ENCODE measurements at regions not wholly inside any gene's neighbourhood (a gene's known extent, or its start where the extent isn't known, plus 50 kb on each side); places are given as distances from the start of the nearest gene placed in this dataset.

DNA sequence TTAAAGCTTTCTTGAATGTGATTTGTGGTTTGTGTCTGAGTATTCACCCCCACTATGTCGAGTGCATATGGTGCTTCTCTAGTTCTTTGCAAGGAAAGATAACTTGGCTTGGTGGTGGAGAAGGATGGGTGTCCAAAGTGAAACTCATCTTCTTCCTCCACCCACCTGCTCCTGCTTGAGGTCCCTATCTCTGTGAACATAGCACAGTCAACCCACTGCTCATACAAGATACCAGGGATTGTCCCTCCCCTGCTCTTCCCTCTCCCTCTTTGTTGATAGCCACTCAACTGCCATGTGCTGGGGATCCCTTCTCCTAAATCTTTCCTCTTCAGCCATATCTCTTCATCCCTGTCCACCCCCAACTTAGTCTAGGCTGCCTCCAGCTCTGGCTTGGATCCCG lies 176.5 kb downstream of the ASCL4 start:
- TF ChIP-seq, protein P1, sequence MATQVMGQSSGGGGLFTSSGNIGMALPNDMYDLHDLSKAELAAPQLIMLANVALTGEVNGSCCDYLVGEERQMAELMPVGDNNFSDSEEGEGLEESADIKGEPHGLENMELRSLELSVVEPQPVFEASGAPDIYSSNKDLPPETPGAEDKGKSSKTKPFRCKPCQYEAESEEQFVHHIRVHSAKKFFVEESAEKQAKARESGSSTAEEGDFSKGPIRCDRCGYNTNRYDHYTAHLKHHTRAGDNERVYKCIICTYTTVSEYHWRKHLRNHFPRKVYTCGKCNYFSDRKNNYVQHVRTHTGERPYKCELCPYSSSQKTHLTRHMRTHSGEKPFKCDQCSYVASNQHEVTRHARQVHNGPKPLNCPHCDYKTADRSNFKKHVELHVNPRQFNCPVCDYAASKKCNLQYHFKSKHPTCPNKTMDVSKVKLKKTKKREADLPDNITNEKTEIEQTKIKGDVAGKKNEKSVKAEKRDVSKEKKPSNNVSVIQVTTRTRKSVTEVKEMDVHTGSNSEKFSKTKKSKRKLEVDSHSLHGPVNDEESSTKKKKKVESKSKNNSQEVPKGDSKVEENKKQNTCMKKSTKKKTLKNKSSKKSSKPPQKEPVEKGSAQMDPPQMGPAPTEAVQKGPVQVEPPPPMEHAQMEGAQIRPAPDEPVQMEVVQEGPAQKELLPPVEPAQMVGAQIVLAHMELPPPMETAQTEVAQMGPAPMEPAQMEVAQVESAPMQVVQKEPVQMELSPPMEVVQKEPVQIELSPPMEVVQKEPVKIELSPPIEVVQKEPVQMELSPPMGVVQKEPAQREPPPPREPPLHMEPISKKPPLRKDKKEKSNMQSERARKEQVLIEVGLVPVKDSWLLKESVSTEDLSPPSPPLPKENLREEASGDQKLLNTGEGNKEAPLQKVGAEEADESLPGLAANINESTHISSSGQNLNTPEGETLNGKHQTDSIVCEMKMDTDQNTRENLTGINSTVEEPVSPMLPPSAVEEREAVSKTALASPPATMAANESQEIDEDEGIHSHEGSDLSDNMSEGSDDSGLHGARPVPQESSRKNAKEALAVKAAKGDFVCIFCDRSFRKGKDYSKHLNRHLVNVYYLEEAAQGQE (IDR thresholded peaks at IDR 0.05; ENCODE audit: low read depth) = no peak
- TF ChIP-seq EGR1 (IDR thresholded peaks at IDR 0.05) = no peak
- no peak for TF ChIP-seq NFIC (IDR thresholded peaks at IDR 0.05)
- no peak for TF ChIP-seq TAF1 (IDR thresholded peaks at IDR 0.05; ENCODE audit: low read depth)
- no peak for TF ChIP-seq ZBTB7A (IDR thresholded peaks at IDR 0.05; ENCODE audit: low read depth)
- TF ChIP-seq TEAD4 (IDR thresholded peaks at IDR 0.05) = no peak
- TF ChIP-seq CEBPB (IDR thresholded peaks at IDR 0.05) = no peak
- TF ChIP-seq FOXM1 (IDR thresholded peaks at IDR 0.05; ENCODE audit: borderline replicate concordance, low read depth) = no peak
- TF ChIP-seq, protein P2, sequence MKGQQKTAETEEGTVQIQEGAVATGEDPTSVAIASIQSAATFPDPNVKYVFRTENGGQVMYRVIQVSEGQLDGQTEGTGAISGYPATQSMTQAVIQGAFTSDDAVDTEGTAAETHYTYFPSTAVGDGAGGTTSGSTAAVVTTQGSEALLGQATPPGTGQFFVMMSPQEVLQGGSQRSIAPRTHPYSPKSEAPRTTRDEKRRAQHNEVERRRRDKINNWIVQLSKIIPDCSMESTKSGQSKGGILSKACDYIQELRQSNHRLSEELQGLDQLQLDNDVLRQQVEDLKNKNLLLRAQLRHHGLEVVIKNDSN (IDR thresholded peaks at IDR 0.05) = no peak
- TF ChIP-seq RAD21 (IDR thresholded peaks at IDR 0.05; ENCODE audit: low read depth) = no peak
- TF ChIP-seq TCF12 (IDR thresholded peaks at IDR 0.05; ENCODE audit: low read depth) = no peak
- no peak for TF ChIP-seq EP300 (IDR thresholded peaks at IDR 0.05; ENCODE audit: borderline replicate concordance)
- no peak for TF ChIP-seq CREB1 (IDR thresholded peaks at IDR 0.05; ENCODE audit: low read depth)
- TF ChIP-seq MAX (IDR thresholded peaks at IDR 0.05) = no peak
- TF ChIP-seq YY1 (IDR thresholded peaks at IDR 0.05; ENCODE audit: low read depth) = no peak

GRCh38 chr12:107955966-107956643 lies 173.0 kb upstream of the WSCD2 start:
- TF ChIP-seq, protein P2 (IDR thresholded peaks at IDR 0.05) = no peak
- TF ChIP-seq TAF1 (IDR thresholded peaks at IDR 0.05; ENCODE audit: low read depth) (no peak), ZBTB7A (IDR thresholded peaks at IDR 0.05; ENCODE audit: low read depth) (no peak), FOXM1 (IDR thresholded peaks at IDR 0.05; ENCODE audit: borderline replicate concordance, low read depth) (no peak), EP300 (IDR thresholded peaks at IDR 0.05; ENCODE audit: borderline replicate concordance) (no peak), TEAD4 (IDR thresholded peaks at IDR 0.05) (no peak)
- TF ChIP-seq, protein P1 (IDR thresholded peaks at IDR 0.05; ENCODE audit: low read depth) = peak; percentile 80

- TF ChIP-seq TAF1 (IDR thresholded peaks at IDR 0.05; ENCODE audit: low read depth) = no peak
- TF ChIP-seq MAX (IDR thresholded peaks at IDR 0.05) = no peak
- TF ChIP-seq CEBPB (IDR thresholded peaks at IDR 0.05) = no peak
- no peak for TF ChIP-seq TCF12 (IDR thresholded peaks at IDR 0.05; ENCODE audit: low read depth)
- TF ChIP-seq FOXM1 (IDR thresholded peaks at IDR 0.05; ENCODE audit: borderline replicate concordance, low read depth) = no peak
- no peak for TF ChIP-seq EGR1 (IDR thresholded peaks at IDR 0.05)
- TF ChIP-seq, protein P2 (IDR thresholded peaks at IDR 0.05) = no peak
- no peak for TF ChIP-seq EP300 (IDR thresholded peaks at IDR 0.05; ENCODE audit: borderline replicate concordance)
- TF ChIP-seq, protein P1 (IDR thresholded peaks at IDR 0.05; ENCODE audit: low read depth) = no peak
- no peak for TF ChIP-seq ZBTB7A (IDR thresholded peaks at IDR 0.05; ENCODE audit: low read depth)
- TF ChIP-seq RAD21 (IDR thresholded peaks at IDR 0.05; ENCODE audit: low read depth) = no peak
- TF ChIP-seq CREB1 (IDR thresholded peaks at IDR 0.05; ENCODE audit: low read depth) = no peak
- no peak for TF ChIP-seq YY1 (IDR thresholded peaks at IDR 0.05; ENCODE audit: low read depth)
- no peak for TF ChIP-seq NFIC (IDR thresholded peaks at IDR 0.05)
- no peak for TF ChIP-seq TEAD4 (IDR thresholded peaks at IDR 0.05)
Observed at GRCh38 chr12:107957459-107957858, 171.6 kb upstream of the WSCD2 start.

GRCh38 chr12:107963635-107964034 lies 165.5 kb upstream of the WSCD2 start:
- TF ChIP-seq ZBTB7A (IDR thresholded peaks at IDR 0.05; ENCODE audit: low read depth) = no peak
- no peak for TF ChIP-seq EP300 (IDR thresholded peaks at IDR 0.05; ENCODE audit: borderline replicate concordance)
- no peak for TF ChIP-seq EGR1 (IDR thresholded peaks at IDR 0.05)

Measured in Ishikawa (cell line).